Bone marrow (tissue), 2 donors: ENCODE measurements at regions not wholly inside any gene's neighbourhood (a gene's known extent, or its start where the extent isn't known, plus 50 kb on each side); places are given as distances from the start of the nearest gene placed in this dataset.

Experiments
- DNase-seq, 2 donors: peaks; one replicate each; lab custom pipeline; 2025; lab: John Stamatoyannopoulos, UW

DNA sequence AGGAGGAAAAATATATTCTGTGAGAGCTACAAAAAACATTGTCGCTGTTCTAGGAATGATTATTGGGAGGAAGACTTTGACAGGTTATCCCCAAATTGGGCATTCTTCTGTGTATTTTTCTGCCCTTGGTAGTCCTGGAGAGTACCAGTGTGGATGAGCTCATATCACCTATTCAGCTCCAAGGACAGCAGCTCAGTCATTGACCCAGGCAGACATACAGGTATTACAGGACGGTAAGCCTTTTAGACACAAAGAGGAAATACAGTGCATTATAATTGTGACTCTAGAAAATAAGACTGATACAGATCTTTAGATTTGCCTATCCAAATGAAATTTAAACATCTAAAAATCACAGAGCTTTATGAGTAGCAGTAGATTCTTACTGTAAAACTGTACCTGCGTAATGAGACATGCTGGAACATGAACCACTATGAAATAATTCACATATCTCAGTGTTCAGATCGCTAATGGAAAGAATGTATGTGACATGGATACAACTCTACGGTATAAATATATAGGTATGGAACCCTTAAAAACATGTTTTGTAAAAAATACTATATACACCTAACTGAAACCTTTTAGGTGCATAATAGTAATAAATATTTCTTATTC, 56.0 kb downstream of the PLK2 start:
- no peak for DNase-seq

DNA sequence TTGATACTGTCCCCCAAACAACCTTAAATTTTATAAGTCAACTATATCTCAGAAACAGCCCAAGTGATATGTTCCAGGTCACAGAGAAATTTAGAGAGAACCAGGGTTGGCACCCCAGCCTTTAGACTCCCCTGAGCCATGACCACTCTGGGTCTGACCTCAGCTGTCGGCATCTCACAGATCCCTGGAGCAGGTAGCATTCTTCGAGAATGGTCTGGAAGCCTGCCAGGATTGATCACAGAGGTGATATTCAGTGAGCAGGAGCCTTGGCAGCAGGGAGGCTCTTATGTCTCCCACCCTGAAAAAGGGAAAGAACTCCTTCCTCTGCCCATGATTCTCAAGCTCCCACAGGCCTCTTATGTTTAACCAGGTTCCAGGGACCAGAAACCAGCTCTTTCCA, 58.2 kb downstream of the PLK2 start:
- DNase-seq, result no peak

DNA sequence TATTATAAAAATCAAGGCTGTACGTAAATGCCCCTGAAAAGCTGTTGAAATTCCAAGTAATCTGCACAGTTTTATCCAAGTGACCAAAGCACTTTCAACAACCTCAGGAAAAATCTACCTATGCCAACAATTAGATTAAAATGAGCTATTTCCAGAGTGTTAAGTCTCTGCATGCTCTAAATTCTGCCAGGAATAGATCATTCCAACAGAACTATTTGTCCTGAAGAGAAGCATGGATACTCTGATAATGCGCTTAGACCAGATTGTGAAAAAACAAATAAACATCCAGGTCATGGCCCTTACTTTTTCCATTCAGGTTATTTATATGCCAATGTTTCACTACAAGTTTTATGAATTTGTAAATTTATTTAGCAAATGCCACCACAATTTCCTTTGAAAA, 59.1 kb downstream of the PLK2 start:
- DNase-seq, result no peak

DNA sequence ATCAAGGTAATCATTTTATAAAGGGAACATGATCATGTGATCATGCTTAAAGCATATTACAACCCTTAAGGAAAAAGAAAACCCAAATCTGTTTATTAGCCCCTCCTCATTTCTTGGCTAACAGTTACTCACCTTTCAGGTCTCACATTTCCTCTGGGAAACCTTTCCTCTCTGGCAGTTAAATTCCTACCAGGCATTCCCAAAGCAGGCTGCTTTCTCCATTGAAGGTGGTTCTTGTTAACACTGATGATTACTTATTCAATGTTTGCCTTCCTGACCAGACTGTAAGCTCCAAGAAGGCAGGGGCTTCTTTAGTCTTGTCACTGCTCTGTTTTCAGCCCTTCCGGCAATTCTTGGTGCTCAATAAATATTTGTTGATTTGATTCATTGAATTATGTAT, 59.9 kb downstream of the PLK2 start:
- no peak for DNase-seq

DNA sequence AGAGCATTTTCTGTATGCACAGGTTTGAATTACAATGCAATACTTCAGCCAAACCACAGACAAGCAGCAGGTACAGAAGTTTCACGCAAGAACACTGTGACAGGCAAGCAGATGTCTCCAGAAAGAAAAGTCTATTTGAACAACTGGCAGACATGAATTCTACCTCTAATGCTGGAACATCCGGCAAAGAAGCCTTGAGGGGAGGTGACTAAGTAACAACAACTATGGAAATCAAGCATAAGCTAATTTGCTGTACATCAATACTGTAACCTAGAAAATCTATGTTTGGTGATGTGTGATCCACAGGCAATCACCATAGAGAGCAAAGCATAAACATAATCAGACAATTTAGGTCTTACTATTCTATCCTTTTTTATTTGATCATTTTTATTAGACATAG, 65.5 kb downstream of the PLK2 start:
- DNase-seq, result no peak

DNA sequence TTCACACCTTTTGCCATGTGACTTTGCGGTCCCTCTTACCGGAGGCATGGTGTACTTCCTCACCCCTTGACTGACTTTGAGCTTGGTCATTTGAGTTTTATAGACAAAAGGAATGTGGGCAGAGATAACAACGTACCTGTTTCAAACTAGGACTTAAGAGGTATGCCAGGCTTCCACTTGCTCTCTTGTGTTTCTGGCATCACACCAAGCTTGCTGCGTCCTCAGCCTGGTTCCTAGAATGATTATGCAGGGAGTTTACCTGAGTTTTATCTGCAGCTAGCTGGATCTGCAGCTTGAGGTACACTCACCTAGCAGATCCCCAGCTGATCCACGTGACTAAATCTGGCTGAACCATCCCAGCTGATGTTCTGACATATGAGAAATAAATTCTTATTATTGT, 66.2 kb downstream of the PLK2 start:
- DNase-seq, result no peak

DNA sequence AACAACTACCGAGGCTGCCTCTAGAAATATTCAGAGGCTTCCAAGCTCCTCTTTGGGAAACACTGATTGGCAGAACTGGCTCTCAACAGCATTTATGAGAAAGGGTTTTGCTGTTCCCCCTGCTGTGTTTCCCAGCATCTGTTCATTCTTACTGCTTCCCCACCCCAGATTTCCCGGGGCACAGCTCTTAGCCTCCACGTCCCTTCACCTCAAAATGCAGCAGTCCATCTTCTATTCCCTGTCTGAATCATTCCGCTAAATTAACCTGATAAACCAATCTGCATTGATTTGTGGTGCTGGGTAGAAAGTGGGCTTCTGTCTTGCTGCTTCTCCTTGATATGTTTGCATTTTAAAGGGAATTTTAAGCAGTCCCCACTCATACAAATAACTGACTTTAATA, 67.4 kb downstream of the PLK2 start:
- no peak for DNase-seq

DNA sequence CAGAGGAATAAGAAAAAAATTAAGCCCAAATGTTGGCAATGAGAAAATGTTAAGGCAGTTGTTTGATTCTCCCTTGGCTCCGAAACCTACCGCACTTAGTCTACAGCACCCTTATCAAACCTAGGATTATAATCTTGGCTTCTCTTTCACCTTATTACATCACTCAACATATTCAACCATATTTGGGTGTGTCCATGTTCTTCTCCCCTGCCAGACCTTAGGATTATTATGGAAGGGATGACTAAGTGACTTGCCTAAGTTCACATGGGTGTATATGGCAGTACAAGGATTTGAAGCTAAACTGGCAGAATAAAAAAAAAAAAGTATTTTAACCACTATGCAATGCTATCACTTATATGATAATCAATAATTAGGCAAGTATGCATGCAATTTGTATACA, 76.4 kb downstream of the PLK2 start:
- no peak for DNase-seq

DNA sequence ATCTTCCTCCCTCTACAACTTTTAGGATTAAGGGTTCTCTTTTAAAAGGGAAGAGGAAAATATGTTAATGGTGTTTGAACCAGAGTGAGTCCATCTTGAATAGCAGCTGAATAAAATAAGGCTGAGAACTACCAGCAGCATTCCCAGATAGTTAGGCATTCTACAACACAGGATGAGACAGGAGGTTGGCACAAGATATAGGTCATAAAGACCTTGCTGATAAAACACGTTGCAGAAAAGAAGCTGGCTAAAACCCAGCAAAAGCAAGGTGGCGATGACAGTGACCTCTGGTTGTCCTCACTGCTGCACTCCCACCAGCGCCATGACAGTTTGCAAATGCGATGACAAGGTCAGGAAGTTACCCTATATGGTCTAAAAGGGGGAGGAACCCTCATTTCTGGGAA, 77.8 kb downstream of the PLK2 start:
- DNase-seq, result no peak

DNA sequence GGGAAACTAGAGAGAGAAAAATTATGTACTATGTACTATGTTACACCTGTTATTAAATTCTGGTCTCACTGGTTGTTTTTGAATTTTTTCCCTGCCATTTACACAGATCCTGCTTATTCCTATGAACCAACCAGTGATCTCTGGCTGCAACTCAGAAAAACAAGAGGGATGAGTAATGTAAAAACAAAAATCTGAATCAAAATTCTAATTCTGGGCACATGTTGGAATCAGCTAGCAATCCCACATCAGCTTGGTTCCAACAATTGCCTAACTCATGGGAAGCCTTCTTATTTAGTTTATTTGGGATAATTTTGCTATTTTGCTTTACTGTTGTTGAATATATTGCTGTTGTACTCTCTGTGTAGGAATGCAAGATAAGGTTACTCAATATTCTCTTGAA, 78.3 kb downstream of the PLK2 start:
- no peak for DNase-seq

DNA sequence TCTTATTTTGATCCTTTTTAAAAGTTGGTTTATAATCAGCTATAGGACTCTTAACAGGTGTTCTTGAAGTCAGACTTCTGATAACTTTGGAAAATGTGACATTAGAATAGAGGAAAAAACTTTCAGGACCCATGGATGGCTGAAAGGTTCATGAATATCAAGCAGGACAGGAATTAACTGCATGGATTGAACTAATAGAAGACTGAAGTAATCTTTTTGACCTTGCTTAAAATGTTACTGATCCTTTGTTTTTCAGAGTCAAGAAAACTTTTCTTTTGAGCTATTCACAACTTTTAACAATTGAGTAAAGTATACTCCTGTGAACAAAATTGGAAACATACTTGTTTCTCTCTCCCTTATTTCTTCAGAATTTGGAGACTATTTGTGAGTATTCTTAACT, 79.2 kb downstream of the PLK2 start:
- DNase-seq, result no peak

DNA sequence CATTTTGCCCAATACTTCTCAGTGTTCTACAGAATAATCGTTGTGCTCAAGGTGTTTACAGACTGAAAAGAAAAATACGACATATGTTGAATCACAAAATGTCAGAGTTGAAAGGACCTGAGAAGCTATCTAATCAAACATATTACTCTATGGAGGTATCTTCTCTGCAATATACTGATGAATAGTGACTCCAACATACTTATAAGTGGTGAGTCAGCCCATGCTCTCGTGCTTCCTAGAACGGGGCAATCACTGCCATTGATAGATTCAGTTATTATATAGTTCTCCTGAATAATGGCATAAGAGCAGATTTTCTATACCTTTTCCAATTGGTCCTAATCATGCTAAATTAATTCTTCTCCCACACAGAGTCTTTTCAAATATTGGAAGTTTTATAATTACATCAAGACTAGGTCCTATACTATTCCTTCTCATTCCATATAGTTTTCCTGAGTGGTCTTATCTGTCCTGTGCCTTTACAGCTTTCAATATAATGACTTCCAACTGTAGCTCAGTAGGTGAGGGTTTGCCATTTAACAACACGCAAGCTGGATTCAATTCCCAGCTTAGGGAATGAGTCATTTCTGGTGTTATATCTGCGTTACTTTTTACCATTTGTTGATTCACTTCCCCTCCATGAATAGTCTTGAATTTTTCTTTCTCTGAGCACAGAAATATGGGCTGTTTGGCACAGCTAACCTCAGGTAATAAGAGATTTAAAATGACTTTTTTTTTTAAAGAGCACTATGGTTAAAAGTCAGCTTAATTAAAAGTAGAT, 81.1 kb downstream of the PLK2 start:
- DNase-seq, result no peak

DNA sequence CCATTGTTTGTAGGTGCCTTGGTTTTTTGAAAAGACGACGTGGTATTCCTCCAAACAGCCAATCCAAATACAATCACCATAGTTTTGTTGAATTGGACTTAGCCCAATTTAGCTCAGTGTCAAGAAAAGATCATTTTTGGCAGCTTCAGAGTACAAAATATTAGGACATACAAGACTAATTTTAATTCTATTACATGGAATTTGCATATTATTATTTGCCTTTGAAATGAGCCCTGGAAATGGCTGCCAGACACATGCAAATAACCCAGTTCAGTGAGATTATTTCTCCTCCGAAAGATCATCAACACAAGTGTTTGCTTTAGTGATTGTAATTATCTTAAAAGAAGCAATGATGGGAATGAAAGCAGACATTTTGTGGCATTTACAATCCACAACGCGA, 89.3 kb downstream of the PLK2 start:
- DNase-seq, result no peak

DNA sequence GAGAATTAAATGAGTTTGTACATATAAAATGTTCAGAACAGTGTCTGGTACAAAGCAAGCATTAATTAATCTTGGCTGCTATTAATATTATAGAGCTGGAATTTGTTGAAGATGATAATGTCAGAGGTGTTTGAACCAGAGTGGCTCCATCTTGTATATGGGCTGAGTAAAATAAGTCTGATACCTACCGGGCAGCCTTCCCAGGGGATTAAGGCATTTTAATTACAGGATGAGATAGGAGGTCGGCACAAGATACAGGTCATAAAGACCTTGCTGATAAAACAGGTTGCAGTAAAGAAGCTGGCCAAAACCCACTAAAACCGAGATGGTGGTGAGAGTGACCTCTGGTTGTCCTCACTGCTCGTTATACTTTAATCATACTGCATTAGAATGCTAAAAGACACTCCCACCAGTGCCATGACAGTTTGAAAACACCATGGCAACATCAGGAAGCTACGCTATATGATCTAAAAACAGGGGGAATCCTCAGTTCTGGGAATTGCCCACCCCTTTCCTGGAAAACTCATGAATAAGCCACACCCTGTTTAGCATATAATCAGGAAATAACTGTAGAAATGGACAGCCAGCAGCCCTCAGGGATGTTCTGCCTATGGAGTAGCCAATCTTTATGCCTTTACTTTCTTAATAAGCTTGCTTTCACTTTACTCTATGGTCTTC, 90.2 kb downstream of the PLK2 start:
- DNase-seq, result no peak

DNA sequence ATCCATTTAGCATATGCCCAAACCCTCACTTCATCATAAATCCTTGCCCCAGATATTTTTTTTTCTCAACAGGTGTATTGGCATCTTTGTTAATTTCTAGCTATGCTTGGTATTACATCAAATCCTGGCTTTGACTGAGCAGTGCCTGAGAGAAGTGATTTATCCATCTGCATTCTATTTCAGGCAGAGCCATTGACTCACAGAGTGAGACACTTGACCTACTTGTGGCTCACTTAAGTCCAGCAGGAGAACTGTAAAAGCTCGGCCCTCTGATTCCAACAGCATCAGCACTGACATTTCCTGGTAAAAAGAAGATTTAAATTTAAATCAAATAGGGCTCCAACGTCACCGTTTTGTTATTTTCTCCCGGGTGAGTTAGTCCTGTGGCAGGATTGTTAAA, 93.4 kb downstream of the PLK2 start:
- no peak for DNase-seq

DNA sequence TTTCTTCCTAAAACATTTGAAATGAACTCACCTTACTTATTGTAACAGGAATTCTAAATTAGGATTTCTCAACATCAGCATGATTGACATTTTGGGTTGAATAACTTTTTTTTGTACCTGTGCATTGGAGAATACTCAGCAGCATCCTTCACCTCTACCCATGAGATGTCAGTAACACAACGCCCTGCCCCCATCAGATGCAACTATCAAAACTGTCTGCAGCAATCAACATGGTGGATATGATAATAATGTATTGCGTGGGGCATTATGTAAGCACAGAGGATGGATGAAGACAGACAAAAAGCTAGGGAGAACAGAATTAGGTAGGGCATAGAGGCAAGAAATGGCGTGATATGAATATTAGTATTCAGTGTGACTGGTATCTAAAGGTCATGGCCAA, 94.1 kb downstream of the PLK2 start:
- no peak for DNase-seq

DNA sequence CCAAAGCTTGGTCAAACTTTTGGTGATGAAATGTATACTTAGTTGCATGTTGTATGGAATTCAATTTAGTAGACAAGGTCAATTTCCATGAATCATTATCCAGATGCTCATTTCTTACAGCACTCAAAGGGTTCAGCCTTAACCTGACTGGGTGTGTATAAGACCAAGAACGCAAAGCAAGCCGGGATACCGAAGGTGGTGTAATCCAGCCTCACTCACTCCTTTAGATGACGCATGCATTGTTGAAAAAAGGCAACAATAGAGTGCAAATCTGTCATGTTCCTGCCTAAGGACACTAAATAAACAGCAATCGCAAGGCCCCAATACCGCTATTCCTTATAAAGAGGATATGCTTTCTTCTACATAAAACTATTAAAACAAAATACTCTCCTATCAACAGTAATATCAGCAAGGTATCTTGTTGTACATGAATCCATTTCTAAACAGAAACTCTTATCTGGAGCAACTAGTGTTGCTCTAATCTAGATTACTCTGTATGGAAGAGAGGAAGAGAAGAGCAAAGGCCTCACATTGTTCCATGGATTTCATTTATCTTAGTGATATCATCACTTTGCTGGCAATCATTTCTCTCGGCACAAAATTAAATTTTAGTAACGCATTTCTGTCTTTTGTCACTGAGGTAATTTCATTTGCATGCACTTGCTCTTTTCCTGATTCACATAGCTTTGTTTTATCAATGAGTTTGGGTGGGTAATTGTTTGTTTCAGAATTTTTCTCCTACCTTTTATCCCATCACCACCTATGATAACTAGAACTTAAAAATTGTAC, 96.2 kb downstream of the PLK2 start:
- DNase-seq, result no peak

DNA sequence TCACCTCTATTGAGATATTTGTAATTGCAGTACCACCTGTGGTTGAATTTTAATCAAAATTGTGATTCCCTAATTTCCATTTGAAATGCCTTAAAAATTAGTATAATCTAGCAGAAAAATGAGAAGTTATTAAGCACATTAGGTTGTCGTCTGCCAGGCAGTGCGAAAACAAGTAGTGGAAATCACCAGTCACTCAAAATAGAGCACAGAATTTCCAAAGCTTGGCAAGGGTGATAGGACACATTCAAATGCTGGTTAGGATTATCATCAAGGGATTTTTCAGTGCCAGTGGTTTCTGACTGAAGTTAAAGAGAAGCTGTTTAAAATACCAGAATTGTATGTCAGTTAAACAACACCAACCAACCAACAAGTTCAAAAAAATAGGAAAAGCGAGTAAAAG, 97.8 kb downstream of the PLK2 start:
- DNase-seq, result no peak

DNA sequence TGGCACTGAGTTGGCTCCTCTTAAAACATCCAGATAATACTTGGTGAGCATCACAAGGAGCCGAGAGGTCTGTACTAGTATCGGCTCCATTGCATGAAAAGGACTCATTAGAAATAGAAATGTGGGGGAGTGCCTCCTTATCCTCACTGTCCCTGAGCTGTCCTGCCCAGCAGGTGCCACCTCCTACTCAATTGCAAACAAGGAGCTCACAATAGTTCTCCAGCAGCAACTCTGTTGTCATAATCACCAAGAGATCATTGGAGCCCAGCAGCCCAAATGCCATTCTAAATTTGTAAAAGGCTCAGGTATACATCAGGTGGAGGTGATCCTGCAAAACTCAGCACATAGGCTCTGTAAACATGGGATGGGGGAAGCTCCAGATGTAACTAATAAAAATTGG, 99.1 kb downstream of the PLK2 start:
- DNase-seq, result no peak

DNA sequence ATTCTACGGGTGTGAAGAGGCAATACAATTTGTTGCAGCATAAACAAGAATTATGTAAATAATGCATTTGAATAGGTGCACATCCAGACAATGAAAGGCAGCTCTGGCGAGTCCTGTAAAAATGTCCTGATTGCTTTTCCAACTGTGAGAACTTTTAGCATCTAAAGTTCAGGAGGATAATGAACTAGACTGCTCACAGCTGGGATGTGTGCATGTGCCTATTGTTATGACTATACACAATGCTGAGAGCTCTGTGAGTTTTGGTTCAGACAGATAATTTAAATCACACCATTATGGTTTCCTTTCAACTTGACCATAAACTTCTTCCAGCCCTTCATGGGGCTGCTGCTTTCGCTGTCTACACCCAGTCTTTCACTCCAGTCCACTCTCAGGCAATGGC, 99.9 kb downstream of the PLK2 start:
- no peak for DNase-seq

DNA sequence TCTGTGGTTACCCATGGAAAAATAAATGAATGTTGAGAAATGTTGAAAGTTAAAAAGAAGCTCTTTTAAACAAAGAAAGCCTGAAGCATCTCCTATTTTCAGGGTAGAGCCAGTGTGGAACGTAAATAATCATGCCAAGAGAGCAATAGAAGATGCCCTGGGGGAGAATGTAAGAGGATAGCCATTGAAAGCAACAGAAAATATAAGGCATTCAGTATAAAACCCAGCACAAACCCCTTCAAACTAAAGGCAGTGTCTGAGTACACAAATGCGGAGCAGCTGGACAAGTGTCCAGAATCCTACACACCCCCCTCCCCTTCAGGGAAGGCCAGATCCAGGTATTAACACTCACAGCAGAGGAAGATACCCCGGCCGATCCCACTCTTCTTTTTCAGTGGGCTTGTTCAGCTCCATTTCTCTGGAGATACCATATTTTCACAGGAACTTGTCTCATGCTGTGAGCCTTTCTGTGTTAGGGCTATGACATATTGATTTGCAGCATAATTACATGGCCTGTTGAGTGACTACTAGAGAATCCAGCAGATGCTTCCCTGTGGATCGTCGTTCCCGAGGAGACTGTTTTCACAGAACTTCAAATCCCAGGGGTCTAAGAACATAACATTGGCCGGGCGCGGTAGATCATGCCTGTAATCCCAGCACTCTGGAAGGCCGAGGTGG, 101.2 kb downstream of the PLK2 start:
- no peak for DNase-seq

DNA sequence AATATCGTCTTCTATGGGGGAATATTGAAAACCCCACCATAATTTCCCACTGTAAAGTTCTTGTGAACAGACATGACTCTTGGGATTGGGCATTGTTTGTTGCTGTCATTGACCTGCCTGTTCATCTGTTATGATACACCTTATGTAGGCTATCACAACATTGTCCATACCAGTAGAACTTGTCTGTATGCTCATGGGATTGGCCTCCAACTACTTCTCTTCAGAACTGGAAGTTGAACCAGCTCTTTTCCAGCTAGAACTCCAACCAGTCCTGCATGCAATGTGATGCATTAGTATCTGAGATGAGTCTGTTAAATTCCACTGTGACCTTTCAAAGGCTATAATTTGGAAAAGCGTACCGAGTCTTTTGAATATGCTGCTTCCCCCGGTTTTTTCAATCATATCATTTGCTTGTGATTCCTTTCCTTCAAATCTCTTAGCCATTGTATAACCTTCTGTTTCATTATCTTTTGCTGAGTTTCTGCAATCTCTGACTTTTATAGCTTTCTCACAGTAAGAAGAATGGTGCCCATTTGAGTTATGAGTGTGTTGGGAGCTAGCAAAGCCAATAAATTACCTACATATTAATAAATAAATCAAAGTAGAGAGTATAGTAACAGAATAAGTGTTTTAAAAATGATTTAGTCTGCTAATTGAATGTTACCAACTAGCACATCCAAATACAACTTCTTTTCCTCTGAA, 101.9 kb downstream of the PLK2 start:
- no peak for DNase-seq
